ENCODE measurements at regions not wholly inside any gene's neighbourhood (a gene's known extent, or its start where the extent isn't known, plus 50 kb on each side); places are given as distances from the start of the nearest gene placed in this dataset.

- no peak for DNase-seq (ENCODE audit: low read depth in 1 of 2, low spot score in 2 of 2)
- no peak overlapping the region for H3K23ac ChIP-seq (ENCODE audit: insufficient read length)
- no peak overlapping the region for H3K4ac ChIP-seq (replicated peaks; ENCODE audit: insufficient read length, low read depth, low read length)
- H3K4me3 ChIP-seq (ENCODE audit: extremely low read depth in 1 of 4, insufficient read depth in 2 of 4, low read depth in 3 of 4, low read length in 4 of 4) = no peak overlapping the region
- no peaks in the 10 kb centered on the region for H3K36me3 ChIP-seq (ENCODE audit: control insufficient read depth in 2 of 4, insufficient read depth in 4 of 4, low read length in 3 of 4)
- no peaks in the 10 kb centered on the region for H4K20me1 ChIP-seq (replicated peaks in 1 of 2; ENCODE audit: control insufficient read depth in 1 of 2, insufficient read depth in 2 of 2, low read length in 2 of 2)
- no peak overlapping the region for H4K91ac ChIP-seq (replicated peaks; ENCODE audit: insufficient read length, low read length)
- H3K27me3 ChIP-seq (replicated peaks in 1 of 4; ENCODE audit: control insufficient read depth in 3 of 4, extremely low read depth in 1 of 4, insufficient read depth in 3 of 4, low read length in 3 of 4) = no peaks in the 10 kb centered on the region
- ChIA-PET POLR2A (ENCODE audit: partially characterized antibody) (no interaction called here), CTCF (ENCODE audit: partially characterized antibody) (interaction anchor here (1.0 kb wide), 1 partner anchor 40 kb away, joined by 3 read pairs; no protein-coding TSS in a partner anchor)
- no peak overlapping the region for H3K27ac ChIP-seq (ENCODE audit: low read depth, low read length)
- no peak overlapping the region for H3K4me2 ChIP-seq (ENCODE audit: insufficient read depth in 1 of 2, low read depth in 2 of 2, low read length in 2 of 2)
- H4K8ac ChIP-seq (ENCODE audit: extremely low read depth, insufficient read depth, low read length) = no peak overlapping the region
- H3K4me1 ChIP-seq (replicated peaks in 1 of 4; ENCODE audit: control insufficient read depth in 3 of 4, insufficient read depth in 4 of 4, low read length in 3 of 4) = peaks cover 0 to 4% (median 2%) of the 10 kb centered on the region in 4 experiments; a peak in 4 of 7 replicates
- H2BK12ac ChIP-seq (ENCODE audit: low read depth, low read length) = 0 out of 2 replicates have a peak overlapping the region, but pooled peaks have one; percentile 7
- no peak overlapping the region for H3K14ac ChIP-seq (ENCODE audit: insufficient read length)
- no peak overlapping the region for H3K18ac ChIP-seq (ENCODE audit: extremely low read depth, low read length)
- H4K5ac ChIP-seq (ENCODE audit: insufficient read length, low read depth, low read length) = no peak overlapping the region
- no peaks in the 10 kb centered on the region for H3K79me2 ChIP-seq (ENCODE audit: control insufficient read depth in 1 of 2, insufficient read depth in 2 of 2, low read length in 2 of 2)
- no peak overlapping the region for H3K56ac ChIP-seq (replicated peaks; ENCODE audit: insufficient read length, low read depth, low read length)
- H2BK15ac ChIP-seq (ENCODE audit: low read length) = no peak overlapping the region
- 91% methylated on average over 2 of the region's 2 CpGs; no CpG with 5 or more reads in 1 of the 2 experiments for WGBS, 2 experiments (ENCODE audit: extremely low coverage in 1 of 2, insufficient coverage in 1 of 2, insufficient read length in 1 of 2, insufficient replicate concordance in 2 of 2, low coverage in 1 of 2, low lambda C conversion rate in 2 of 2, missing lambda C conversion rate in 1 of 2)
- no peak overlapping the region for H2AFZ ChIP-seq (ENCODE audit: low read length)
- H3K9me3 ChIP-seq (ENCODE audit: insufficient read depth in 2 of 2, low read depth in 1 of 2, low read length in 1 of 2) = no peaks in the 10 kb centered on the region
- peaks cover 2% of the 10 kb centered on the region; the same call in 1 of the 2 replicates for H3K23me2 ChIP-seq (ENCODE audit: low read depth, low read length)
- no peak overlapping the region for H3K9ac ChIP-seq (replicated peaks in 1 of 4; ENCODE audit: extremely low read depth in 1 of 4, low read depth in 3 of 4, low read length in 3 of 4)
- FAIRE-seq = no peak
- no peak overlapping the region for H2BK5ac ChIP-seq (ENCODE audit: low read depth, low read length)
- H3K79me1 ChIP-seq (ENCODE audit: low read depth, low read length) = no peaks in the 10 kb centered on the region
- no peak overlapping the region for H2AK5ac ChIP-seq (ENCODE audit: low read depth, low read length)
- H2BK120ac ChIP-seq (replicated peaks; ENCODE audit: low read depth, low read length) = no peak overlapping the region
- H2BK20ac ChIP-seq (ENCODE audit: low read length) = no peak overlapping the region
These were observed 388.5 kb downstream of the ENC1 start for GRCh38 chr5:74252044-74252443.
